ENCODE measurements at regions not wholly inside any gene's neighbourhood (a gene's known extent, or its start where the extent isn't known, plus 50 kb on each side); places are given as distances from the start of the nearest gene placed in this dataset.

GRCh38 chr13:33435207-33435606 is 149.7 kb upstream of the STARD13 start:
- no peak for DNase-seq (ENCODE audit: insufficient read length, low spot score)
- no peak for TF ChIP-seq CTCF (IDR thresholded peaks at IDR 0.05; ENCODE audit: insufficient read depth, missing control alignments)
- no peak for FAIRE-seq

- FAIRE-seq (no peak), DNase-seq (ENCODE audit: insufficient read length, low spot score) (no peak)
- no peak for TF ChIP-seq CTCF (IDR thresholded peaks at IDR 0.05; ENCODE audit: insufficient read depth, missing control alignments)
Measured at GRCh38 chr13:33438918-33439317, 153.4 kb upstream of the STARD13 start.

GRCh38 chr13:33441015-33441414 is 155.5 kb upstream of the STARD13 start:
- FAIRE-seq = no peak
- no peak for DNase-seq (ENCODE audit: insufficient read length, low spot score)
- peak; percentile 43 for TF ChIP-seq CTCF (IDR thresholded peaks at IDR 0.05; ENCODE audit: insufficient read depth, missing control alignments)

GRCh38 chr13:33445024-33445423 is 159.5 kb upstream of the STARD13 start:
- DNase-seq (ENCODE audit: insufficient read length, low spot score) (no peak), FAIRE-seq (no peak)
- no peak for TF ChIP-seq CTCF (IDR thresholded peaks at IDR 0.05; ENCODE audit: insufficient read depth, missing control alignments)

GRCh38 chr13:33445476-33445875 is 159.9 kb upstream of the STARD13 start:
- FAIRE-seq = no peak
- no peak for TF ChIP-seq CTCF (IDR thresholded peaks at IDR 0.05; ENCODE audit: insufficient read depth, missing control alignments)
- DNase-seq (ENCODE audit: insufficient read length, low spot score) = no peak

- FAIRE-seq = no peak
- TF ChIP-seq CTCF (IDR thresholded peaks at IDR 0.05; ENCODE audit: insufficient read depth, missing control alignments) = no peak
- DNase-seq (ENCODE audit: insufficient read length, low spot score) = no peak
Measured at GRCh38 chr13:33446821-33447725, 161.5 kb upstream of the STARD13 start.

GRCh38 chr13:33448889-33449288 is 163.3 kb upstream of the STARD13 start:
- TF ChIP-seq CTCF (IDR thresholded peaks at IDR 0.05; ENCODE audit: insufficient read depth, missing control alignments) = no peak
- DNase-seq (ENCODE audit: insufficient read length, low spot score) = no peak
- no peak for FAIRE-seq

Data from D721Med (cell line).